ENCODE measurements at regions not wholly inside any gene's neighbourhood (a gene's known extent, or its start where the extent isn't known, plus 50 kb on each side); places are given as distances from the start of the nearest gene placed in this dataset.
"Not testable (repeated sequence)": the region's sequence is repeated elsewhere in the genome, so short reads cannot be mapped to it uniquely, and the experiment has no call there.

DNA sequence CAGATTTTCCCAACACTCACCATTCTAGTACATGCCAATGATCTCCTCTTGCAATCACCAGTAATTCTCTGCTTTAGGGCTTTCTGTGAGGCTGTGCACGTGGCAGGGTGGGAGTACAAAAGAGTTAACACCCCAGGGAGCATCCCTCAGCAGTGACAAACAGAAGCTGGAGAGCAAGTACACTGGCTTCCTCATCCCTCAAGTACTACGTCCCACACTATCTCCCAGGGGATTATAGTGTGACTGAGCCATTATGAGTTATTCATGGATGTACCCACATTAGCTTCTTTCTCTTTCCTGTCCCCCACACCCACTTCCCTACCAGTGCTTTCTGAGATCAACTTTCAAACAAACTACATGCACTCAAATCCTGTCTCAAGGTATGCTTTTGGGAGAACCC lies 1216.5 kb upstream of the AUTS2 start:
- DNase-seq (ENCODE audit: low read depth in 2 of 2) = no peak

DNA sequence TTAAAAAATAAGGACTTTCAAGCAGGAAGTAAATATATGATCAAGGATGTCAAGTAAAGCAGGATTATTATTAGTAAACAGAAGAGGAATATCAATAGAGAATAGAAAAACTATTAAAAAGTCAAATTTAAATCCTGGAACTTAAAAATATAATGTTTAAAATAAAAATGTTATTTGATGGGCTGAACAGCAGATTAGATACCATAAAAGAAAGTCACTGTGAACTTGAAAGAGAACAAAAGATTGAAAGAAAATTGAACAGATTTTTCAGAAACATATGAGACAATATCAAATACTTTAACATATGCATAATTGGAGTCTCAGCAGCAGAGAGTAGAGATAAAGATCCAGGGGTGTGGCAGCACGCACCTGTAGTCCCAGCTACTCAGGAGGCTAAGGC lies 1213.7 kb upstream of the AUTS2 start:
- DNase-seq (ENCODE audit: low read depth in 2 of 2) = no peak

DNA sequence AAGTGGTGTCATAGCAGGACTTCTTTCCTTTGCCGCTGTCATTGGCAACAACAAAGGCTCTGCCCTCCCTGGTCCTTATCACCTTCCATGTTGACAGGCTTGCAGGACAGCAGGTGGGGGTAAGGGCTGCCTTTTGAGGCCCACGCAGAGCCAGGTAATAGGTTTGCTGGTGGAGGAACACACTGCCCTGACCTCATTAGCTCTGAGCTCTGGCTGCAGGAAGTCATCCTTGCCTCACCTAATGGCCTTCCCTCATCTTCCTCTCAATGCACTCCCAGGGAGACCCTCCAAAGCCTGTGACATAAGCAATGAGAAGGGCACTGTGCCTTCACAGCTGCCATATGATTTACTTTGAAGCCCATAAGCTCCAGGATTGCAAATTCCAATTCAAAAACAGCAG lies 1205.2 kb upstream of the AUTS2 start:
- no peak for DNase-seq (ENCODE audit: low read depth in 2 of 2)

DNA sequence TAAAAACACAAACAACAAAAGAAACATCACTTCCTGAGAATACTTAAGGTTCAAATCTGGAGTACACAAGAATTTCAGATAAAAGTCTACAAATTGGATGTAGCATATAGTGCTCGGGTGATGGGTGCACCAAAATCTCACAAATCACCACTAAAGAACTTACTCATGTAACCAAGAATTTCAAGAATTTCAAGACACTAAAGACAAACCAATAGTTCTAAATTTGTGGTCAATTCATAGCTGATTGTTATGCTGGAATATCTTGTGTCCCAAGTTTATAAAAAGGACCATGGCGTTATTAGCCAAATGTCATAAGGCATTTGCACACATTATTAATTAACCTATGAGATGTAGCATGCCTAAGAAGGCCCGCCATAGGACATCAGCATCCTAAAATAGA lies 1204.1 kb upstream of the AUTS2 start:
- DNase-seq (ENCODE audit: low read depth in 2 of 2) = no peak

DNA sequence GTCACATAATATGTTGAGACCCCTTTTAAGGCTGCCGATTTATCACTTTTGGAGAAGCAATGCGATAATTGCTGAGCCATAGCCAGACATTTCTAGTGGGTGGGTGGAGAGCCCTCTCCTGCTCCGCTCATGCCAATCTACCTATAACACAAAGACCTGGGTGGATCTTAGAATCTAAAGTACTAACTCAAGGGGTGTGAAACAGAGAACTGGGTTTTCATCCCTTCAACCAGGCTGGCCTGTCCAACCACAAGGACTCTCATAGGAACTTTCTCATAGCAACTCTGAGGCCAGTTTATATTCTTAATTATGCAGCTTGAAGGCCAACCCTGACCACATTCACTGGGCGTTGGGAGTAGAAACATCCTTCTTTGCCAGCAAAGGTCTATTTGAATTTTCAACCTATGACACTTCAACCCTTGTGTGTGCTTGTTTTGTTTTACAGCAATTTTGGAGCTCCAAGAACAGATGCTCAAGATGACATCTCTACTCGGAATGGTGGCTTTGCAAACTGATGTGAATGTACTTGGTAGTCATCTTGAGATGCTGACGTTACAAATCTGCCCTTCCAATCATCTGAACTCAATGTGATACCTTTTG lies 1198.2 kb upstream of the AUTS2 start:
- DNase-seq (ENCODE audit: low read depth in 2 of 2) = no peak

DNA sequence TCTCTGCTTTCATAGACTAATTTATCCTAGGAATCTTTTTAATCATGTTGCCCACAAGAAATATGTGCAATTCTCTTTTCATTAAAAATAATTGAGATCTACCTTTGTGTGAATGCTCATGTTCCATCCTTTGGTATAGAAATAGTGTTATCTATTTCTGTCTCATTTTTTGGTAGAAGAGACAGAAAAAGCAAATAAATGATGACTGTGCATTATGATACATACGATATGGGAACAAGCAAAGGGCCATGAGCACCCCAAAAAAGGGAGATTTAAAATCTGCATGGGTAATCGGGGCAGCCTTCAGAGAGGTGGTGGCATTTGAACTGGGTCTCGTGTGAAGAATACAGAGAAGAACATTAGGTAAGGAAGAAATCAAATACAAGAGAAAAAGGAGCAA lies 1197.5 kb upstream of the AUTS2 start:
- no peak for DNase-seq (ENCODE audit: low read depth in 2 of 2)

DNA sequence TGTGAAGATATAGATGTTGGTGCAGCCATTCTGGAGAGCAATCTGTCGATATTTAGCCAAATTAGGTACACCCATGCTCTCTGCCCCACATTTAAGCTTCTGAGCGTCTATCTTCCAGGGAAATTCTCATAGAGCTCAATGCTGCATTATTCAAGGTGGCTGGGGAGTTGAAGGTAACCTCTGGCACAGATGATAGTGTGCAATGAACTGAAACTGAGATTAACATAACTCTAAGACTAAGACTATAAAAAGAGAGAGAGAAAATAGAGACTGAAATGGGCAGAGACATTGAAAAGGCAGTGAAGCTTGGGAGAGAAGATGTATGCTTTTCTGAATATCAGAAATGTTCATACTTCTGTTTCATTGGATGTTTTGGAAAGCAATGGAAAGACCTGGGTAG lies 1197.0 kb upstream of the AUTS2 start:
- no peak for DNase-seq (ENCODE audit: low read depth in 2 of 2)

DNA sequence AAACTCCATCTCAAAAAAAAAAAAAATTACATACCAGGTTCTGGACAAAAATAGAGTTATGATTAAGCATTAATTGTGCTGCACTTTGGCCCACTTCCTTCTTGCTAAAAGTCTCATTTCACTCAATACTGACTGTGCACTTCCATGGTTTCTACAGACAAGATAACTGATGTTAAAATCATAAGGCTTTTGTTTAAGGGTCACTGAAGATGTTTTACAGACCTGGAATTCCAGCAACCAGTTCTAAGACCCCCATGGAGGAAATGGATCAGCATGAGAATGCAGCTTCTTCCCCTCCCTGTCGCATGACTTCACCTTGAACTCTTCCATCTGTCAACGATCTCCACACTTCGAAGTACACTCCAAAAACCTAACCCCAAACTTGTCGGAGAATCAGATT lies 1191.8 kb upstream of the AUTS2 start:
- DNase-seq (ENCODE audit: low read depth in 2 of 2) = no peak

DNA sequence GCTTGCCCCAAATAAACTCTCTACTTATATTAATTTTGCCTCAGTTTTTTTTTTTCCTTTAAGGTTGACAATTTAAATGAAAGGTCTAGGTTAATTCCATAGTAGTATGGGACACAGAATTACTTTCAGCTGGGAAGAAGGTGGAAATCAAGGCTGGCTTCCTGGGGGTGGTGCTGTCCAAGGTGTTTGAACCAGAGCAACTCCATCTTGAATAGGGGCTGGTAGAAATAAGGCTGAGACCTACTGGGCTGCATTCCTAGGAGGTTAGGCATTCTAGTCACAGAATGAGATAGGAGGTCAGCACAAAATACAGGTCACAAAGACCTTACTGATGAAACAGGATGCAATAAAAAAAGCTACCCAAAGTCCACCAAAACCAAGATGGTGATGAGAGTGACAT lies 1190.8 kb upstream of the AUTS2 start:
- DNase-seq (ENCODE audit: low read depth in 2 of 2) = no peak

DNA sequence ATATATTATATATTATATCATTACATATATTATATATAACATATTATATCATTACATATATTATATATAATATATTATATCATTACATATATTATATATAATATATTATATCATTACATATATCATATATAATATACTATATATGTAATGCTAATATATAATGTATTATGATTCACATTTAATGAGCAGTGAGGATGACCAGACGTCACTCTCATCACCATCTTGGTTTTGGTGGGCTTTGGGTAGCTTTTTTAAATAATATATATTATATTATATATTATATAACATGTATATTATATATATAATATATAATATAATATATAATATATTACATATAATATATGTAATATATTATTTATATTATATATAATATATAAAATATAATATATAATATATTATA lies 1189.4 kb upstream of the AUTS2 start:
- no peak for DNase-seq (ENCODE audit: low read depth in 2 of 2)

DNA sequence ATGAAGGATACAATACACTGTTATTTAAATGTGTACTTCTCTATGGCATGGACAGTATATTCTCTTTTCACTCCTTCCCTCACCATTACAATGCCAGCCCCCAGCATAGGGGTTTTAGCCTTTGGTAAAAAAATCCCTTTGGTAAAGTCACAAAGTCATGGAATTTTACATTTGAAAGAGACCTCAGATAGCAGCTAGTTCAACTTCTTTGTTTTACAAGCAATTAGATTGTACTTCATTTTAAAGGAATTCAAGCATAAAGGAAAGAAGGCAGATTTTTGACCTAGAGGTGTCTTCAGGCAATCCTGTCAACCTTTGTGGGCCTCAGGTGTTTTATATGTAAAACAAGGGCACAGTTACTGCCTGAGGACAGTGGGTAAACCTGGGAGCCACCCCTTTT lies 1188.4 kb upstream of the AUTS2 start:
- DNase-seq (ENCODE audit: low read depth in 2 of 2) = no peak

DNA sequence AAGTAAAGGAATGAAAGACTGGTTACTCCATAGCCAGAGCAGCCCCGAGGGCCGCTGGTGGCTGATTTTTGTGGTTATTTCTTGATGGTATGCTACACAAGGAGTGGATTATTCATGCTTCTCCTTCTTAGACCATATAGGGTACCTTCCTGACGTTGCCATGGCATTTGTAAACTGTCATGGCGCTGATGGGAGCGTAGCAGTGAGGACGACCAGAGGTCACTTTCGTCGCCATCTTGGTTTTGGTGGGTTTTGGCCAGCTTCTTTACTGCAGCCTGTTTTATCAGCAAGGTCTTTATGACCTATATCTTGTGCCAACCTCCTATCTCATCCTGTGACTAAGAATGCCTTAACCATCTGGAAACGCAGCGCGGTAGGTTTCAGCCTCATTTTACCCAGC lies 1187.6 kb upstream of the AUTS2 start:
- not testable (repeated sequence) for DNase-seq (ENCODE audit: low read depth in 2 of 2)

DNA sequence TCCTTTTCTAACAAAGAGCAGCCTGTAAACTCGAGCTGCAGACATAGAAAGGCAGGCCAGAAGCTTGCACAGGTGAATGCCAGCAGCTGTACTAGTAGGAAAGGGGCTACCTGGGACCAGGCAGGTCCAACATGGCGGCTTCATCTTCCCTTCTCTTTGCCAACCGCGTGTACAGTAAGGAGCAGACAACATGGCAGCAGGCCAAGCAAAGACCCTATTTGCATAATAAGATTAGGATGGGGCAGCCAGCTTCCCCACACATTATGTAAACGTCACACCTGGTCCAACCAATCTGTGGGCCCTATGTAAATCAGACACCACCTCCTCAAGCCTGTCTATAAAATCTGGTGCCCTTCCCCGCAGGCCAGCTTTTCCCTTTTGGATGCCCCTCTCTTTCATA lies 1186.5 kb upstream of the AUTS2 start:
- no peak for DNase-seq (ENCODE audit: low read depth in 2 of 2)

DNA sequence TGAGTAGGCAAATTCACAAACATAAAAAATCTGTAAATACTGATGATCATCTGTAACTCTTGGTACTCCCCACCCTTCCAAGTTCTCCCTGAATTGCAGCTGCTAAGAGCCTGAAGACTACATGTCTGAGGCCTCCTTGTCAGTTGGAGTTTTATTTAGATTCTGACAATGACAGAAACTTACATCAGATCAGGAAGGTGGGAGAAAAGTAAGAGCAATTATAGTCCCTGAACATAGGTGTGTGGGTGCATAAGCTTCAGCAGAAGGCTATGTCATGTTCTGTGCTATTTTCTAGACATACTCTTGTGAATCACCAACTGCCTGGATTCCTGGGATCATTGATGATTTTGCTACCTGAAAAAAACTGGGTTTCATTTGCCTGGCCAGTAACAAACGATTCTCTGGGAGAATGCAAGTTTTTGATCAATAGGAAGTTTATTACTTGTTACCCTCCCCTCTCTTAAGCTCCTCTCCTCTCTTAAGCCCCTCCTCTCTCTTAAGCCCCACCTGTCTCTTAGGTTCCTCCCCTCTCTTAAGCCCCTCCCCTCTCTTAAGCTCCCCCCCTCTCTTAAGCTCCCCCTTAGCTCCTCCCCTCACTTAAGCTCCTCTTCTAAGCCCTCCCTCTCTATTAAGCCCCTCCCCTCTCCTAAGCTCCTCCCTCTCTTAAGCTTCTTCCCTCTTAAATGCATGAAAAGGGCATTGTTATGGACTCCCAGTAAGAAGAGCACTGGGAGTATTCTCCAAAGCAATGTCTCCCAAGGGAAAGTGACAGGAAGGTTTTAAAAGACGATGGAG lies 1183.4 kb upstream of the AUTS2 start:
- DNase-seq (ENCODE audit: low read depth in 2 of 2) = no peak

DNA sequence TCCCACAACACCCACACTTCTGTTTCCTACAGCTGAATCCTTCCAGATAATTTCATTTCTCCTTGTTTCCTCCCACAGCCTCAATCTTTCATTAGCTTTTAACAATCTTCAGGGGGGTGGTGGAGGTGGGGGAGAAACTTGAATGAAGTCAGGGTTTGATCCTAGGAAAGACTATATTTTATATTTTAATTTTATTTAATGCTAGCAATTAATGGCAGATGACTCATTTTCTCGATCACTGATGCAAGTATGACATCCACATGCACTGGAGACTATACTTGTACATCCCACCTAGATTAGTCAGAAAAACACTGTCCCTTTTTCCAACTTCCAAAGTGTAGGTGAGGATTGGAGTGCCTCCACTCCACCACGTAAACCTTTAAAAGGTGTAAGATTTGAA lies 1181.3 kb upstream of the AUTS2 start:
- DNase-seq (ENCODE audit: low read depth in 2 of 2) = no peak

DNA sequence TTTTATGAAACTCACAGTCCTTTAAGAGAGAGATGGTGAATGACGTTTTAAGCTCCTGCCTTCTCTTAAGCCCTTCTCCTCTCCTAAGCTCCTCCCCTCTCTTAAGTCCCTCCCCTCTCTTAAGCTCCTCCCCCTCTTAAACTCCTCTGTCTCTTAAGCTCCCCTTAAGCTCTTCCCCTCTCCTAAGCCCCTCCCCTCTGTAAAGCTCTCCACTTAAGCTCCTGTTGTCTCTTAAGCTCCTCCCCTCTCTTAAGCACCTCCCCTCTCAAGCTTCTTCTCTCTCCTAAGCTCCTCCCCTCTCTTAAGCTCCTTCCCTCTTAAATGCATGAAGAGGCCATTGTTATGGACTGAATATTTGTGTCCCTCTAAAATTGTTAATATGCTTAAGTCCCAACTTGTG lies 1180.6 kb upstream of the AUTS2 start:
- no peak for DNase-seq (ENCODE audit: low read depth in 2 of 2)

DNA sequence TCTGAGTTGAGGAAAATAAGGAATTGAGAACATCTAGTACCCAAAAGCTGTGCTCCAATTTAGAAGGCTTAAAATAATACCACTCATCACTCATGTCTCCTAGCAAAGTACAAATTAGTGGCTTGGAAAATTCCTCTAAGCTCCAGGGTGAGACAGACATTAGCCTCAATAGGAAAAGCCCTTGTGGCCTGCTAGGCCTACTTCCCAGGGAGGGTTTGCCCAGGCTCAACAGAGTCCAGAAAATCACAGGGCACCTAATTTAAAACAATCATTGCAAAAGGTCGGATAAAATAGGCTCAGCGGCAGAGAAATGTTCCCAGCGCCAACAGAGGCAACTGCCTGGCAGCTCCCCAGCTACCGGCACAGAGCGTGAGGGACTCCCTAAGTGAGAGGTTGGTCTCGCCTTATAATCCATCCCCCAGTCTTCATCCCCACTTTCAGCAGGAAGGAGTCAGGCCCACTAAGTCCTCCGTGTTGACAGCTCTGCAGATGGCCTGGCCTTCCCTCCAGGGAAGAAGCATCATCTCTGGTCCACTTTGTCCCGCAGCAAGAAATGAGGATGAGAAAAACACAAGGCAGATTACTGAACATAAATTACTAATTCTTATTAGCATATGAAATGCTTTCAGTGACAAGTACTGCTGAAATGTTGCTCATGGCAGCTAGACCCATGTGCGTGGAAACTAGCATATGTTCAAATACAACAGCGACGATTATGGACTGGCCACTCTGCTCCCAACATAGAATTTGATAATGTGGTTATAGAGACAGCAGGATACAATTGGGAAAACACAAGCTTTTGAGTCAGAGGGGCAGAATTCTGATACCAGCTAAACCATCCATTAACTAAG lies 1177.7 kb upstream of the AUTS2 start:
- DNase-seq (ENCODE audit: low read depth in 2 of 2) = no peak

DNA sequence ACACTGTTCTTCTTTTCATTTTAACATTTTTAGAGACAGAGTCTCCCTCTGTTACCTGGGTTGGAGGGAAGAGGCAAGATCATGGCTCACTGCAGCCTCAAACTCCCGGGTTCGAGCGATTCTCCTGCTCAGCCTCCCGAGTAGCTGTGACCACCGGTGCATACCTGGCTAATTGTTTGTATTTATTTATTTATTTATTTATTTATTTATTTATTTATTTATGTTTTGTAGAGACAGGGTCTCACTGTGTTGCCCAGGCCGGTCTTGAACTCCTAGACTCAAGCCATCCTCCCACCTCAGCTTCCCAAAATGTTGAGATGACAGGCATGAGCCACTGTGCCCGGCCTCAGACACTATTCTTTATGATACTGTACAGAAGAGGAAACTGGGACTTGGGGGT lies 1176.6 kb upstream of the AUTS2 start:
- no peak for DNase-seq (ENCODE audit: low read depth in 2 of 2)

DNA sequence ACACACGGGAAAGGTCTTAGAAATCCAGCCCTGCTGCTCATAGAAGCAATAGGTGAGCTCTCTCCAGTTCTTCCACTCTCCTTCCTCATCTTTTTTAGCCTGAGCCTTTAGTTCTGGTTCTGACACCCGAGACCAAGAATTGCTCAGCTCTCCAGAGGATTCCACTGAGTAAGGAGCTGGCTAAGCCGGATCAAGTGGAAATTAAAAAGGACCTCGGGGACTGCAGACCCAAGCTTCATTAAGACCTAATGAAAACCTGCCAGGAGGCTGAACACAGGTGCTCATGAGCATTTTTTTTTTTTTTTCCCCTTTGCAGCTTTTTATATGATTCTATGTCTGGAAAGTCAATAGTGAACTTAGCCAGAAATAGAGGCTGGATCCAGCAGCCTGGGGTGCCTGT lies 1176.0 kb upstream of the AUTS2 start:
- no peak for DNase-seq (ENCODE audit: low read depth in 2 of 2)

DNA sequence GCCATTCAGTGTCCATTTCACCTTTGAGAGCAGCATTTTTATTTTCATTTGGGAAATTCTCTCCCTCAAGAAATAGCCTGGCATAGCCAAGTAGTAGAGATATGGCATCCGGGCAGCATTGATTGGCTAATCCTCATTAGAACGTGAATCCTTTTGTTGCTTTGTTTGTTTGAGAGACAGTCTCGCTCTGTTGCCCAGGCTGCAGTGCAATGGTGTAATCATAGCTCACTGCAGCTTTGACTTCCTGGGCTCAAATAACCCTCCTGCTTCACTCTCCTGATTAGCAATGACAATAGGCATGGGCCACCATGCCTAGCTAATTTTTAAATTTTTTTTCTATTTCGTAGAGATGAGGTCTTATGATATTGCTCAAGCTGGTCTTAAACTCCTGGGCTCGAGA lies 1174.9 kb upstream of the AUTS2 start:
- no peak for DNase-seq (ENCODE audit: low read depth in 2 of 2)

DNA sequence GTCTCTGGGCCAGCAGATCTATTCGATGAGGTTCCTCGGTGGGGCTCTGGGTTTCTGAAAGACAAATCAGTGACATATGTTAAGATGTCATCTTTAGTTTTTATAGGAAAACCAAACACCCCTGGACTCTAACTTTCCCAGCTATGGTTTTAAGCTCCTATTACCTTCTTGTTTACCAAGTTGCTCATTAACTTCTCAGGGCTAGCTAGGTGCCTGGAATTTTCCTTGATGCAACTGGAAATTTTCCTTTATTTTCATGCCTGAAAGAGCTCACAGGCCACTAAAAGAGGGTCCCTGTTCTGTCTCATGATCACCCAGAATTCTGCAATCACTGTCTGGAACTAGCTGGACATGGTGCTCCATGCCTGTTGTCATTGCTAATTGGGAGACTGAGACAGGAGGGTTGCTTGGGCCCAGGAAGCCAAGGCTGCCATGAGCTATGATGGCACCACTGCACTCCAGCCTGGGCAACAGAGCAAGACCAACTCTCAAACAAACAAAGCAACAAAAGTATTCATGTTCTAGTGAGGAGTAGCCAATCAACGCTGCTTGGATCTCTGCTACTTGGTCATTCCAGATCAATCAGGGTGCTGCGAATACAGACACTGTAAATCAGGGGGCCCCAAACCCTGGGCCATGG lies 1173.5 kb upstream of the AUTS2 start:
- DNase-seq (ENCODE audit: low read depth in 2 of 2) = no peak

DNA sequence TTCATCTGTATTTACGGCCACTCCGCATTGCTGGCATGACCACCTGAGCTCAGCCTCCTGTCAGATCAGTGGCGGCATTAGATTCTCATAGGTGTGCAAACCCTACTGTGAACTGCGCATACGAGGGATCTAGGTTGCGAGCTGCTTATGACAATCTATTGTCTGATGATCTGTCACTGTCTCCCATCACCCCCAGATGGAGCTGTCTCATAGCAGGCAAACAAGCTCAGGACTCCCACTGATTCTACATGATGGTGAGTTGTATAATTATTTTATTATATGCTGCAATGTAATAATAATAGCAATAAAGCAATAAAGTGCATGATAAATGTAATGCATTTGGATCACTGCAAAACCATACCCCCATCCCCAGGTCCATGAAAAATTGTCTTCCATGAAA lies 1172.9 kb upstream of the AUTS2 start:
- no peak for DNase-seq (ENCODE audit: low read depth in 2 of 2)
